GM18508 (cell line): ENCODE measurements at regions not wholly inside any gene's neighbourhood (a gene's known extent, or its start where the extent isn't known, plus 50 kb on each side); places are given as distances from the start of the nearest gene placed in this dataset.

ENCODE experiments used
- ATAC-seq: cut with Tn5 transposase; IDR thresholded peaks from one replicate; pipeline ENCODE4 v1.9.1; 2021; ENCODE audit warnings: moderate number of reproducible peaks; ENCODE audit not compliant: insufficient read depth, unreplicated experiment

DNA sequence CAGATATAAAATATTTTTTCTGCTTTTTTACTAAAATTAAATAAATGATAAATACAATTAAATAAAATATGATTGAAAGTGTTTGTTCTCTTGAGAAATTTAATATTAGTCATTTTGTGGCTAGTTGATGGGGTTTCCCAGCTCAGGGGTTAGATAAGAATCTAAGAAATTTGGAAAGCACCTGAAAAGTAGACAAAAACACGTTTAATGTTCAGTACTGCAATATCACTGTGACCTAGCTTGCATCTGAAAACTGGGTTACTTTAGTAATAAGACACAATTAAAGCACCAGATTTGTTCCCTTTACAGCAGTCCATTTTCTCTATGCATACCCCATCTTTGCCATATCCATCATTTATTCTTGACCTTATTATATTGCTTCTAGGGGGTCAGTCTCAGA, 1454.8 kb upstream of the SPRY2 start:
- no peak for ATAC-seq

GRCh38 chr13:81791641-81792040, 1450.7 kb upstream of the SPRY2 start:
- no peak for ATAC-seq

DNA sequence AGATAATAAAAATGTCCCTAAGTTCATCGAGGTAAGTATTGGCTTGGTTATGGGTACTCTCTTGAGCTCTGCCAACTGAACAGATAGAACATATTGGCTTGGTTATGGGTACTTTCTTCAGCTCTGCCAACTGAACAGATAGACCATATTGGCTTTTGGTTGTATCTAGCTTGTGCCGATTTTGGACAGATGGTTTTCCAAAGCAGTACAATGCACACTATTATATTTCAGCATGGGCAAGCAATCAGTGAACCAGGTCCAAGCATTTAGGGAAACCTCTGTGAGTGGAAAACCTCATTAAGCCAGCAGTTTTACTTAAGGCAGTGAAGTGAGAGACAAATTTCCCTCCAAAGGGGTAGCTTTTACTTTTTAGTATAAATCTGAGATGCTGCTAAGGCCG, 1440.5 kb upstream of the SPRY2 start:
- ATAC-seq, result no peak

- ATAC-seq, result no peak
Observed at GRCh38 chr13:81779876-81780275, 1439.0 kb upstream of the SPRY2 start.

- ATAC-seq, result no peak
Observed at GRCh38 chr13:81778350-81778749, 1437.4 kb upstream of the SPRY2 start.

GRCh38 chr13:81773263-81773662, 1432.3 kb upstream of the SPRY2 start:
- no peak for ATAC-seq

- no peak for ATAC-seq
Observed at GRCh38 chr13:81771951-81772350, 1431.0 kb upstream of the SPRY2 start.

GRCh38 chr13:81770868-81771505, 1430.1 kb upstream of the SPRY2 start:
- ATAC-seq, result no peak

DNA sequence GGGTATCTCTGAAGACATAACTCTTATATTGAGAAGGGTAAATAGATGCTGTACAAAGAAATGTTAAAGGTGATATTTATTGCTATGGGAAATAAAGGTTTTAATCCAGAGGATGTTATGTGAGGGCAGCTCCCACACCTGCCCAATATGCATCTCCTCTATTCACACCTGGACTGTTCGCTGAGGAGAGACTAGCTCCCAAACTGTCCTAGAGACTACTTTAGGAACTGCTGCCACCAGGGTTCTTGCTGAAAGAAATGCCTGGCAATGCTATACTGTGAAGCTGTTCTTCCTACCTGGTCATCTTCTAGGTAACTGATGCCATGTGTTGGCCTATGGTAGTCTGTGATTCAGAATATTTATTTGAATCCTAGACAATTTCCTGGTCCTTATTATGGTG, 1421.5 kb upstream of the SPRY2 start:
- no peak for ATAC-seq

DNA sequence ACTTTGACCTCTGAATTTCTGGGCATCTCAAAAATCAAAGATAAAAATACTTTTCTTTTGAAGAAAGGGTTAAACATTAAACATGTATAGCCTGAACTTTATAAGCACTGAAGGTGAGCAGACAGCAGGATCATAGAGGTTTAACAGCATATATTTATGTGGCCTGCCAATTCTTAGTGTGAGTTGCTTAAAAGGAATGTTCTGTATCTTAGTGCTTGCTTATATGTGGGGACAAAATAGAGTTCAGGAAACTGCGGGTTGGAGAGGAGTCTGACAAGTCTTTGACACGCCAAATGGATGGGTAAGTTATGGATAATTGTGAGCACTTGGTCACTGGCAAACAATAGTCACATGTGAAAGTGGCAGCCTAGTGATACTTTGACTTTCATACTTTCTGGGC, 1419.4 kb upstream of the SPRY2 start:
- ATAC-seq, result no peak

DNA sequence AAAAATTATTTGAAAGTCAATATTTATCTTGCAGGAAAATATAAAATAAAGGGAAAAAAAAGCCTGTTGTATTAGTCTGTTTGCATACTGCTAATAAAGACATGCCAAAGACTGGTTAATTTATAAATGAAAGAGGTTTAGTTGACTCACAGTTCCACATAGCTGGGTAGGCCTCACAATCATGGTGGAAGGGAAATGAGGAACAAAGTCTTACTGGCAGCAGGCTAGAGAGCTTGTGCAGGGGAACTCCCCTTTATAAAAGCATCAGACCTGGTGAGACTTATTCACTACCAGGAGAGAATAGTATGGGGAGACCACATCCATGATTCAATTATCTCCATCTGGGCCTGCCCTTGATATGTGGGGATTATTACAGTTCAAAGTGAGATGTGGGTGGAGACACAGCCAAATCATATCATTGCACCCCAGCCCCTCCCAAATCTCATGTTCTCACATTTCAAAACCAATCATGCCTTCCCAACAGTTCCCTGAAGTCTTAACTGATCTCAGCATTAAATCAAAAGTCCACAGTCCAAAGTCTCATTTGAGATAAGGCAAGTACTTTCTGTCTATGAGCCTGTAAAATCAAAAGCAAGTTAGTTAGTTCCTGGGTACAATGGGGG, 1416.5 kb upstream of the SPRY2 start:
- ATAC-seq, result no peak

GRCh38 chr13:81745391-81745790, 1404.5 kb upstream of the SPRY2 start:
- ATAC-seq, result no peak

DNA sequence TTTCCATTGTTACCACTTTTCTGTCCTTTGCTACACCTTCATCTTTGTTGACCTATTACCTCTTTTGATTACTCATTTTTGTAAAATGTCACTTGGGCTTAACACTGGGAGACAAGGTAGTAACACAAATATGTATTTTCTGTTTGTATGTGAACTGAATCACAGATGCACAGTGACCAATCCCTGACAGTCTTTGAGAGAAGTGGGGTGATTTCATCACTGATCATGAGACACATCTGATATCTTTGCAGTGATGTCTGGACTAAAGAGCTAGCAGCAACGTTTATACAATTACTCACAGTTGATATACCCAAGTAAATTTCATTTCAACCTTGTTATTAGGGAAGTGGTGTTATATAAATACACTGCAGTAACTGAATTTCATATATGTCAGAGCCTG, 1397.4 kb upstream of the SPRY2 start:
- no peak for ATAC-seq

GRCh38 chr13:81726037-81726726, 1385.3 kb upstream of the SPRY2 start:
- ATAC-seq, result no peak

DNA sequence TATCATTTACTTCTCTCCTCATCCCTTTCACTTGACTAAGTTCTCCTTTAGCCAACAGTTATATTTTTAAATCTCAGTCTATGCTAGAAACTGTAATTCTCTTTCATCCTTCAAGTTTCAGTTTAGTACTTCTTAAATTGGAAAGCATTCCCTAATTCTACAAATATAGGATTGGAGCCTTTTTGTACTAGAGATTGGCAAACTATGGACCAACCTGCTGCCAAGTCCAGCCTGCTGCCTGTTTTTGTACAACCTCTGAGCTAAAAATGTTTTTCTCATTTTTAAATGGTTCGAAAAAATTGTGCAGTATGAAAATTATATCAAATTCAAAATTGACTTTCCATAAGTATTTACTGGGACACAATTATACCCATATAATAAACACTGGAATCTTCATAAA, 1381.5 kb upstream of the SPRY2 start:
- ATAC-seq, result no peak

DNA sequence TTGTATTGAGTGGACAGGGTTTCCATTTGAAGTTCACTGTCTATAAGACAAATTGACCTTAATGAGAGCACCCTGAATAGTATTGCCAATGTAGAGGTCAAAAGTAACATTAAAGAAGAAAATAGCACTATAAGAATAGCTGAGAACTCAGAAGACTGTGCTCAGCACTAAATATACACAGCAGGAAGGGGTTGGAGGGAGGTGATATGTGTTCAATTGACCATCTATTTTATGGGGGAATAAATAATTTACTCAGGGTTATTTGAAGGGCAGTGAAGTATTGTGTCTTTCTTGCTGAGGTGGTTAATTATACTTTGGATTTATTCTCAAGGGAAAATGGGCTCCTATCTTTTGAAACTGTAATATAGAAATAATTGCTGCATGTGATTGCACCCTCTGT, 1380.5 kb upstream of the SPRY2 start:
- no peak for ATAC-seq

DNA sequence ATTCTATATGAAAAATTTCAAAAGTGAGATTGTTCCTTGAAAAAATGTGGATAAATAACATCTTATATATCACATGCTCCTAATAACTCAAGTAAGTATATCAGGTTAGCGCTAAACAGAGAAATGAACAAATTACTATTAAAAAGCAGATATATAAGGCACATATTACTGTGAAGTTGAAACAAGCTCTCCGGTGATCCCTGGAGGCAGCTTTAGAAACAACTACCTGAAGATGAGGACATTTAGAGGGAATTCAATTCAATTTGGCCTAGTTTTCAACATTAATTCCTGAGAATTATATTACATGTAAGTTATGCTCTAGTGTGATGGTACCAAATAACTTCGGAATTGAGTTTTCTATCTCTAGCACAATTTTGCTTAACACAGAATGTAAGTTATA, 1373.6 kb upstream of the SPRY2 start:
- no peak for ATAC-seq

DNA sequence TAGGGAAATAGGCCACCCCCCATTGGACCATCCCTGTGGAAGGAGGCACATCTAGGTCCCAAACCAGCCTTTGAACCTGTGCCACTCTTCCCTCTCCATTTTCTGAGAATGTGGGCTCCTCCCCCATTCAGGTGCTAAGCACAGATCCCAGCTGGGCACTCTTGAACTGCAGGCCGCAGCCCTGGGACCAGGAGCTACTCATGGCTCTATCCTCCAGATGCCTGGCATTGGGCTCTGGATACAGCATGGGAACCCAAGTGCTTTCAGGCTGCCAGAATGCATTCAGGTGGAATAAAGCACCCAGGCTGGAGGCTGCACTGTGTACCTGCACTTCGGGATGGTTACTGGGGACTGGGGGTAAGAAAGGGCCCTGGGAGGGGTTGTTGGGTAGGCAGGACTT, 1372.3 kb upstream of the SPRY2 start:
- no peak for ATAC-seq

DNA sequence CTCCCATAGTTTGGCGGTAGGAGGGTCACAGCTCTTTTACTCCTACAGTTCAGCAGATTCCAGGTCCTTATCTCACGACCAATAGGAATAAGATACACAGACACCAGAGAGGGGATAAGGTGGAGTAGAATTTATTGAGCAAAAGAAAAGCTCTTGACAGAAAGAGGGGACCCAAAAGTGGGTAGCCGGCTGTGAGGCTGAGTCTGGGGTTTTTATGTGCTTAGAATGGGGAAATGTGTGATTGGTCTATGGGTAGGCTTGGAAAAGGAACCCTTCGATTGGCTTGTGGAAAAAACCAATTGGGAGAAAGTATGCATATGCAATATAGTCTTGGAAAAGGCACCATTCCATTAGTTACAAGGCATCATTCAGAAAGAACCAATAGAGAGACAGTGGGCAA, 1356.9 kb upstream of the SPRY2 start:
- no peak for ATAC-seq

GRCh38 chr13:81686877-81687276, 1346.0 kb upstream of the SPRY2 start:
- ATAC-seq, result no peak

DNA sequence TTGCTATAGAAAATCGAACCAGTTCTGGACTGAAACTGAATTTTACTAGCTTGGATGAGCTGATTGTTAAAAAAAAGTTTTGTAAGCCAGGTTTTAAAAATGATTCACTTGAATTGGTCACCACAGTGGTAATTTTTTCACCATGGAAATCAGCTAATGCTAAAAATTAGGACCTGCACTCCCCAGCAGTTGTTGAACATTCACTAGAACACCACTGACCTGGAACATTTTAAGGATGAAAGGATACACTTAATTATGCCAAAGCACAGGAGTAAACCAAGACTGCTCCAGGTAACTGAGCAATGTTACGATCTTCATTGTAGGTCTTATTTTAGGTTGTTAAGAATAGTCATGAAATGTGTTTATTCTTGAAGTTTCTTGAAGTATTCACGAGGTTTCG, 1342.6 kb upstream of the SPRY2 start:
- no peak for ATAC-seq

- no peak for ATAC-seq
Observed at GRCh38 chr13:81682081-81682630, 1341.2 kb upstream of the SPRY2 start.
